GM10266 (cell line): ENCODE measurements at regions not wholly inside any gene's neighbourhood (a gene's known extent, or its start where the extent isn't known, plus 50 kb on each side); places are given as distances from the start of the nearest gene placed in this dataset.

Experiments
- DNase-seq: peaks from one replicate; pipeline ENCODE4 v3.0.0; 2012; ENCODE audit errors: extremely low spot score
- TF ChIP-seq, protein P1 (sequence below): IDR thresholded peaks from 2 replicates; pipeline ENCODE4 v1.5.1; 2012; ENCODE audit warnings: mild to moderate bottlenecking, low read depth; ENCODE audit not compliant: control insufficient read depth, insufficient read depth; ENCODE audit errors: missing control alignments

DNA sequence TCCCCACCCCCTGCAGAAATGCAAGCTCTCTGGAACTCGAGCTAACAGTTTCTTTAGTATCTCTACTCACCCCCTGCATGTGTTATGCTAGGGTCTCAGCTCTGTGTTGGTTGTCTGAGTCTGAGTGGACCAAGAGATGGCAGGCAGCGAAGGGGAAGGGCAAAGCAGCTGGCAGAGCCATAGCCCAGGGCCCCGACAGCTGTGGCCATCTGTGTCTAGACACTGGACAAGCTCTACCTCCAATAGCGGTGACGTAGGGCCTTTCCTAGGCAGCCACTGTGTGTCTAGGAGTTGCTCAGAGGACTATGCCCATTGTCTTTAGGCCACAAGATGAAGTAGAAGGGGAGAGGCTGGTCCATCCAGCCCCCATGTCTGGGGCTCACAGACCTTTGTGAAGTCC, 79.2 kb downstream of the EFNB1 start:
- DNase-seq: no peak

DNA sequence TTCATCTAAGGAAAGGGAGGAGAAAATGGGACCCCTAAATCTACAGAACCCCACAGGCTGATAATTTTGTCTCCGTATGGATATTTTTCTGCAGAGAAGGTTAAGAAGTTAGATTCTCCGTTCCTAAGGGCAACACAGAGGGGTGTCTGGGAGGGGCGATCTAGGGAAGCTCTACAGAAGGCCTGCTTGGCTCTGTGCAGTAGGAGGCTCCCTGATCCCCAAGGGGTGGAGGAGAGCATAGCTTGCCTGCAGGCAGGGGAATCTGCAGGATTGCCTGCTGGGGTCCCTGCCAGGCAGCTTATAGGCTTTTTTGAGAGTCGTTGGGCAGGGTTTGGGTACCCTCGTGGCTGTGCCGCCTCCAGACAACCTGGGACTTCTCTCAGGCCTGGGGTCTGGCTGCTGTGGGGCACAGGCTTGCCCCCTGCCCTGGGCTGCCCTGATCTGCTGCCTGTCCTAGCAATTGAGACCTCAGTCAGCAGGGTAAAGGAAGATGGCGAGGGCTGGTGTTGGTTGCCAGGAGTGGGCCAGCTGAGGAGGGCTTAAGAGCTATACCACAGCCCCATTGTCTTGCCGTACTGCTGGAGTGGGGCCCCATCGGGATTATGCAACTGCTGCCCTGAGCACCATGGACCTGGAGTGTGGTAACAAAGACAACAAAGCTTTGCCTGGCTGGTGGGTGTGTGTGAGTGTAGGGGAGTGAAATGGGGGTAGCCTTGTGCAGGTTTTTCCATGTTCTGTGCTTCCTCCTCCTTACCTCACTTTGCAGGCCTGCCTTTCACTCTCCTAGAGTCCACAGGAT, 74.1 kb downstream of the EFNB1 start:
- TF ChIP-seq, protein P1, sequence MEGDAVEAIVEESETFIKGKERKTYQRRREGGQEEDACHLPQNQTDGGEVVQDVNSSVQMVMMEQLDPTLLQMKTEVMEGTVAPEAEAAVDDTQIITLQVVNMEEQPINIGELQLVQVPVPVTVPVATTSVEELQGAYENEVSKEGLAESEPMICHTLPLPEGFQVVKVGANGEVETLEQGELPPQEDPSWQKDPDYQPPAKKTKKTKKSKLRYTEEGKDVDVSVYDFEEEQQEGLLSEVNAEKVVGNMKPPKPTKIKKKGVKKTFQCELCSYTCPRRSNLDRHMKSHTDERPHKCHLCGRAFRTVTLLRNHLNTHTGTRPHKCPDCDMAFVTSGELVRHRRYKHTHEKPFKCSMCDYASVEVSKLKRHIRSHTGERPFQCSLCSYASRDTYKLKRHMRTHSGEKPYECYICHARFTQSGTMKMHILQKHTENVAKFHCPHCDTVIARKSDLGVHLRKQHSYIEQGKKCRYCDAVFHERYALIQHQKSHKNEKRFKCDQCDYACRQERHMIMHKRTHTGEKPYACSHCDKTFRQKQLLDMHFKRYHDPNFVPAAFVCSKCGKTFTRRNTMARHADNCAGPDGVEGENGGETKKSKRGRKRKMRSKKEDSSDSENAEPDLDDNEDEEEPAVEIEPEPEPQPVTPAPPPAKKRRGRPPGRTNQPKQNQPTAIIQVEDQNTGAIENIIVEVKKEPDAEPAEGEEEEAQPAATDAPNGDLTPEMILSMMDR: no peak
- no peak for DNase-seq

More for the DNA sequence above, 79.2 kb downstream of the EFNB1 start:
- TF ChIP-seq, protein P1: no peak

DNA sequence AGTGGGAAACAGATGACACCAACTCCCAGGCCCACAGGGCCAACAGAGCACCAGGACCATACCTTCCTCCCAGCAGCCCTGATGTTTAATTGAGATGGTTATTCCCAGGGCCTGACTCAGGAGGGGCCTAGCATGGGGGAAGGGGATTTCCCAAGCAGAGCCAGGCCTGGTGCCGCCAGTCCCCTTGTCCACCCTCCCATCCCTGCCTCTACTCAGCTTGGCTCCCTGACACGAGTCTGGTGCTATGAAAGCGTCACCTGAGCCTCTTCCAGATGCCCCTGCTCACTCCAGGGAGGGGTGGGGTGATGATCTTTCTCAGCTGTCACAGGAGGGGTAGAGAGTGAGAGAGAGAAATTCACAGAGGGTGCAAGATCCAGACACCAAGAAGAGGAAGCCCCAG, 72.7 kb downstream of the EFNB1 start:
- TF ChIP-seq, protein P1: no peak
- no peak for DNase-seq

DNA sequence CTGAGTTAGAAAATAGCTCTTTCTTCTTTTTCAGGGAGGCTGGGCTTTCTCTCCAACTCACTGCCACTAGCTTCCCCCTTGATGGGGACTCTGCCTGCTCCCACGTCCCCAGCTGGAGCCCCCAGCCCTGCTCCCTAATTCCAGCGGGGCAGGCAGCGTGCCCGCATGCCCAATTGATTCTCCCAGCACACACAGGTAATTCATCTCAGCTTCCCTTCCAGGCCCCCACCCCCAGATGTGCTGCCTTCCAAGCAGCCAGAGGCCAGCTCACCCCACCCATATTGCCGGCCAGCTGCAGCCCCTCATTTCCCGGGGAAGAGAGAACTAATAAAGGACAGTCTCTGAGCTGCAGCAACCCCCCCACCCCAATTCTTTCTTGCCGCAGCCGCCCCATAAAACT, 69.8 kb downstream of the EFNB1 start:
- no peak for DNase-seq
- TF ChIP-seq, protein P1: no peak

DNA sequence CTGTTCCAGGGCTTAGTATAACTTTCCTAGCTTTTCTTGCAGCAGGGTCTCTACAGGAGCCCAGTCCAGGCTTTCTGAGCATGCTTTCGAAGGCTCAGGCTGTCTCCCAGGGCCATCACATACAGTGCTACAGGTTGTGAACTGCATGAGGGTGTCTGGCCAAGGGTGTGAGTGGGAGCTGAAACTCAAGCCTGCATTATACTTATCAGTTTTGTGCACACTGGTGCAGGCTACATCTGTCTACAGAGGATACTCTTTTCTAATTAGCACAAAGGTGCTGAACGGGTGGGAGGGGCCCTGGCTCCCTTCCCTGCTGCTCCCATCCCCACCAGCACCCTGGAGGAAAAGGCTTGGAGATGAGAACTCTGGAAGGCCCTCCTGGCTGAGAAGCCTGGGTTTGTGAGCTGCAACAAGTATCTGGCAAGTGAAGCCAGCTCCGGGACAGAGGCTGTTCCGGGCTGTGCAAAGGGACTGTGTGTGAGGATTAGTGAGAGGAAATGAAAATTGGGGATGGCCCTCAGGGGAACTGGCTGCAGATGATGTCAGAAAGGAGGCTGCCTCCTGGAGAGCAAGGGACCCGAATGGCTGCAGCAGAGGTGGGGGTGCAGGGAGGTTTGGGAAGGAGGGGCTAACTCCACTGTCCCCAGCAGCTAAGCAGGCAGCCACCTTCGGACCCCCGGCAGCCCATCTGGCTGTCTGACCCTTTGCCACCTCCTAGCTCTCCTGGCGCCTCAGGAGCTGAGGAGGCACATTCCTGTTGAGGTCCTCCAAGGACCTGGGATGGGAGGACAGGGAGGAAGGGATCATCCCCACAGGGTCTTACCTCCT, 68.5 kb downstream of the EFNB1 start:
- no peak for DNase-seq

DNA sequence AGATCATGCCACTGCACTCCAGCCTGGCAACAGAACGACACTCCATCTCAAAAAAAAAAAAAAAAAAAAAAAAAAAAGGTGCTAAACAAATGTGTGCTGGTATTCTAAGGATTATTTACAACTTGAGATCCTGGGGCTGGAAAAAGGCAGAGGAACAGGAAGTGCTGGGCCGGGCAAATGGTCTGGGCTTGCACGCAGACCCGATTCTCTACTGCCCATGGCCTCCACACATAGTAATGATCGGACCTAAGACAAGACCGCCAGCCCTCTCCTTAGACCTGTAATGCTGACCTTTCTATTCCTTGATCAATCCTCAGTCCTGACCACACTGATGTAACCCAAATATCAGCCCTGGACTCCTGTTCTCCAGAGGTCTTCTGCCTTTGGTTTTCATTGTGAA, 67.8 kb downstream of the EFNB1 start:
- TF ChIP-seq, protein P1: no peak
- DNase-seq: no peak

More for the DNA sequence above, 68.5 kb downstream of the EFNB1 start:
- TF ChIP-seq, protein P1: no peak

DNA sequence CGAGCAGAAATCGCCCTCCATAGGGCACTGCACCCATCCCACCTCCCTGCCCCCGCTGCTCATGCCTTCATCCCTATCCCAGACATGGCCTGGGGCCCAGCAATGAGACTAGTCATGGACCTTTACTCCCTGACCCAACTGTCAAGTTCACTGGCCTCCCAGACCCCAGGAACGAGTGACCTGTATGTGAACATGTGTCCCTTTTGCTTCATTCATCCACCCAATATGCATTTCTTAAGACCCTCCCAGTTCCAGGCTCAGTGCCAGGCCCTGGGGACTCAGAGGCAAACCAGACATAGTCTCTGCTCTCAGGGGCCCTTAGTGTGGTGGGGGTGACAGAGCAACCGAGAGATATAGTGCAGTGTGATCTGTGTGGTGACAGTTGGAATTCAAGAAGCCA, 67.0 kb downstream of the EFNB1 start:
- TF ChIP-seq, protein P1: no peak
- no peak for DNase-seq
